T-cell (primary cell): ENCODE measurements at regions not wholly inside any gene's neighbourhood (a gene's known extent, or its start where the extent isn't known, plus 50 kb on each side); places are given as distances from the start of the nearest gene placed in this dataset.

ENCODE experiments used
- ATAC-seq, 4 experiments: fragments of 200-7000 bp in 3 of 4; fragments of 150-1000 bp in 1 of 4; cut with Tn5 transposase; replicated peaks in 1 of 4; 1 replicate in 3 of 4; 2 replicates in 1 of 4; pipeline ENCODE4 v1.10.0; 2021; ENCODE audit warnings: moderate library complexity in 3 of 4, mild to moderate bottlenecking in 2 of 4, moderate number of reproducible peaks in 1 of 4
- CTCF ChIA-PET, 2 donors: fragments of 300-600 bp; sonication (Branson Sonifier 250); formaldehyde crosslinking; loops; one replicate each; lab custom pipeline; 2022; ENCODE audit warnings: antibody characterized with exemption in 2 of 2; lab: Charles Lee
- POLR2A ChIA-PET, 2 donors: fragments of 300-600 bp; sonication (Branson Sonifier 250); formaldehyde crosslinking; loops; one replicate each; lab custom pipeline; 2022; ENCODE audit warnings: antibody characterized with exemption in 2 of 2; lab: Charles Lee
- DNase-seq, 35 experiments: peaks; one replicate each; pipeline versions ENCODE4 v3.0.0 to v3.0.0-alpha.2; 2013 to 2023
- H3K27ac ChIP-seq: one replicate; pipeline ENCODE4 v1.5.1; 2013; ENCODE audit warnings: low read length
- H3K27me3 ChIP-seq, 2 experiments: replicated peaks in 1 of 2; 1 replicate in 1 of 2; 2 replicates in 1 of 2; pipeline versions ENCODE4 v1.6.1 to v1.7.0; 2013; ENCODE audit warnings: low read length in 1 of 2, mixed read lengths in 1 of 2; ENCODE audit not compliant: control insufficient read depth in 2 of 2, insufficient read depth in 2 of 2; ENCODE audit errors: extremely low read depth in 1 of 2
- H3K36me3 ChIP-seq, 2 donors: 1 replicate in 1 of 2; 2 replicates in 1 of 2; pipeline versions ENCODE4 v1.6.1 to v1.7.0; 2013; ENCODE audit warnings: low read length in 1 of 2; ENCODE audit not compliant: control insufficient read depth in 2 of 2, insufficient read depth in 1 of 2; ENCODE audit errors: extremely low read depth in 1 of 2
- H3K4me1 ChIP-seq, 2 experiments: 1 replicate in 1 of 2; 2 replicates in 1 of 2; pipeline versions ENCODE4 v1.6.1 to v1.7.0; 2013; ENCODE audit warnings: low read length in 2 of 2, mixed read lengths in 1 of 2; ENCODE audit not compliant: insufficient read depth in 2 of 2, control insufficient read depth in 1 of 2; ENCODE audit errors: extremely low read depth in 1 of 2
- H3K4me3 ChIP-seq, 2 donors: 1 replicate in 1 of 2; 2 replicates in 1 of 2; pipeline versions ENCODE4 v1.5.1 to v1.7.0; 2013; ENCODE audit warnings: mild to moderate bottlenecking in 2 of 2, low read length in 1 of 2, moderate library complexity in 1 of 2; ENCODE audit not compliant: control insufficient read depth in 1 of 2; ENCODE audit errors: extremely low read depth in 1 of 2
- H3K9me3 ChIP-seq: 2 replicates; pipeline ENCODE4 v1.7.0; 2013
- H3K27ac Mint-ChIP-seq, 2 donors: one replicate each; pipeline ENCODE4 v1.8.0; 2020 to 2021; ENCODE audit warnings: mild to moderate bottlenecking in 2 of 2, mixed read lengths in 2 of 2
- H3K27me3 Mint-ChIP-seq, 2 donors: one replicate each; pipeline ENCODE4 v1.8.0; 2021 to 2022; ENCODE audit warnings: mixed read lengths in 2 of 2
- H3K36me3 Mint-ChIP-seq: one replicate; pipeline ENCODE4 v1.8.0; 2021; ENCODE audit warnings: mixed read lengths
- H3K4me1 Mint-ChIP-seq, 3 donors: one replicate each; pipeline ENCODE4 v1.8.0; 2020 to 2022; ENCODE audit warnings: mixed read lengths in 3 of 3, mild to moderate bottlenecking in 1 of 3
- H3K4me3 Mint-ChIP-seq, 3 donors: one replicate each; pipeline ENCODE4 v1.8.0; 2020 to 2022; ENCODE audit warnings: mild to moderate bottlenecking in 3 of 3, mixed read lengths in 3 of 3, moderate library complexity in 3 of 3
- H3K9me3 Mint-ChIP-seq, 3 donors: one replicate each; pipeline ENCODE4 v1.8.0; 2020 to 2022; ENCODE audit warnings: mixed read lengths in 3 of 3
- WGBS: methylation state at CpG from one replicate; pipeline ENCODE4 v1.1.5; 2013; ENCODE audit warnings: missing lambda C conversion rate; ENCODE audit not compliant: insufficient coverage; 5-methylcytosine and 5-hydroxymethylcytosine counted together

GRCh38 chr10:81348003-81348402 lies 527.0 kb upstream of the NRG3 start:
- Mint-ChIP-seq H3K27ac (no peak overlapping the region), H3K9me3 (peaks cover 0 to 4% (median 0%) of the 10 kb centered on the region in 3 donors), H3K4me3 (no peak overlapping the region), H3K36me3 (no peaks in the 10 kb centered on the region), H3K27me3 (no peaks in the 10 kb centered on the region), H3K4me1 (no peaks in the 10 kb centered on the region)
- DNase-seq (no peak), ATAC-seq (no peak)
- POLR2A ChIA-PET = no interaction called here
- Histone ChIP-seq H3K27ac (no peak overlapping the region), H3K4me1 (no peaks in the 10 kb centered on the region), H3K27me3 (no peaks in the 10 kb centered on the region), H3K36me3 (no peaks in the 10 kb centered on the region), H3K4me3 (no peak overlapping the region), H3K9me3 (no peaks in the 10 kb centered on the region)
- no CpG with 5 or more reads among the region's 1 CpG for WGBS
- CTCF ChIA-PET = no interaction called here

- no CpG with 5 or more reads among the region's 2 CpGs for WGBS
- CTCF ChIA-PET = no interaction called here
- DNase-seq (no peak), ATAC-seq (no peak)
- Mint-ChIP-seq H3K9me3 (peaks cover 5 to 11% (median 11%) of the 10 kb centered on the region in 3 donors), H3K36me3 (no peaks in the 10 kb centered on the region), H3K27me3 (no peaks in the 10 kb centered on the region), H3K27ac (no peak overlapping the region), H3K4me3 (no peak overlapping the region), H3K4me1 (no peaks in the 10 kb centered on the region)
- H3K9me3 ChIP-seq = no peaks in the 10 kb centered on the region
- no peak overlapping the region for H3K4me3 ChIP-seq
- POLR2A ChIA-PET = no interaction called here
- no peaks in the 10 kb centered on the region for H3K4me1 ChIP-seq
- H3K27ac ChIP-seq = no peak overlapping the region
- no peaks in the 10 kb centered on the region for H3K27me3 ChIP-seq
- no peaks in the 10 kb centered on the region for H3K36me3 ChIP-seq
Measured at GRCh38 chr10:81367132-81367531, 507.9 kb upstream of the NRG3 start.

DNA sequence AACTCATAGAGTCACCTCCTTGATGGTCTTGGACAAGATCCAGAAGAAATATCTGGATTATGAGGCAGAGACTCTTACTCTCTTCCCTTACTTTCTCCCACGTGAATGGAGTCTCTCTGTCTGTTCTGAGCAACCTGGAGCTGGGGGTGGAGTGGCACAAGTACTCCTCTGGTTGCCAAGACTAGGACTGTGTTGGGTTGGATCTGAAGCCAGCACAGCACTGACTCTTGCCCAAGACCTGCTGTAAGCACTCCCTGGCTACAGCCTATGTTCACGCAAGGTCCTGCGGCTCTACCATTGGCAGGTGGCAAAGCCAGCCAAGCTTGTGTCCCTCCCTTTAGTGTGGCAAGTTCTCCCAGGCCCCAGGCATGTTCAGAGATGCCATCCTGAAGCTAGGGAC lies 488.2 kb upstream of the NRG3 start:
- Histone ChIP-seq H3K4me1 (no peaks in the 10 kb centered on the region), H3K27me3 (no peaks in the 10 kb centered on the region), H3K36me3 (no peaks in the 10 kb centered on the region), H3K9me3 (no peaks in the 10 kb centered on the region), H3K27ac (no peak overlapping the region), H3K4me3 (no peak overlapping the region)
- ATAC-seq (no peak), DNase-seq (no peak)
- H3K27me3 Mint-ChIP-seq = no peaks in the 10 kb centered on the region
- H3K9me3 Mint-ChIP-seq = peaks cover 4 to 9% (median 5%) of the 10 kb centered on the region in 3 donors
- no peak overlapping the region for H3K4me3 Mint-ChIP-seq
- WGBS = 95% methylated on average over 2 of the region's 3 CpGs
- H3K27ac Mint-ChIP-seq = no peak overlapping the region
- ChIA-PET POLR2A (no interaction called here), CTCF (no interaction called here)
- no peaks in the 10 kb centered on the region for H3K36me3 Mint-ChIP-seq
- H3K4me1 Mint-ChIP-seq = no peaks in the 10 kb centered on the region

GRCh38 chr10:81403451-81403850 lies 471.5 kb upstream of the NRG3 start:
- ATAC-seq = no peak
- H3K4me1 ChIP-seq = no peaks in the 10 kb centered on the region
- no peaks in the 10 kb centered on the region for H3K9me3 ChIP-seq
- ChIA-PET POLR2A (no interaction called here), CTCF (no interaction called here)
- Mint-ChIP-seq H3K9me3 (peaks cover 0 to 4% (median 0%) of the 10 kb centered on the region in 3 donors), H3K27me3 (no peaks in the 10 kb centered on the region), H3K4me1 (no peaks in the 10 kb centered on the region), H3K27ac (no peak overlapping the region), H3K4me3 (no peak overlapping the region), H3K36me3 (no peaks in the 10 kb centered on the region)
- no peak overlapping the region for H3K4me3 ChIP-seq
- H3K36me3 ChIP-seq = no peaks in the 10 kb centered on the region
- no peak overlapping the region for H3K27ac ChIP-seq
- 81% methylated on average over 3 of the region's 3 CpGs for WGBS
- no peaks in the 10 kb centered on the region for H3K27me3 ChIP-seq
- no peak for DNase-seq

- Histone ChIP-seq H3K27ac (no peak overlapping the region), H3K9me3 (no peaks in the 10 kb centered on the region), H3K36me3 (no peaks in the 10 kb centered on the region), H3K27me3 (no peaks in the 10 kb centered on the region), H3K4me1 (no peaks in the 10 kb centered on the region), H3K4me3 (no peak overlapping the region)
- Mint-ChIP-seq H3K9me3 (peaks cover 0 to 4% (median 0%) of the 10 kb centered on the region in 3 donors), H3K4me1 (no peaks in the 10 kb centered on the region), H3K36me3 (no peaks in the 10 kb centered on the region), H3K4me3 (no peak overlapping the region), H3K27ac (no peak overlapping the region), H3K27me3 (no peaks in the 10 kb centered on the region)
- ChIA-PET POLR2A (no interaction called here), CTCF (no interaction called here)
- no CpG with 5 or more reads among the region's 2 CpGs for WGBS
- ATAC-seq (no peak), DNase-seq (no peak)
Measured at GRCh38 chr10:81405399-81405798, 469.6 kb upstream of the NRG3 start.

GRCh38 chr10:81414038-81414437 lies 461.0 kb upstream of the NRG3 start:
- ChIA-PET CTCF (no interaction called here), POLR2A (no interaction called here)
- H3K4me3 ChIP-seq = no peak overlapping the region
- H3K4me1 Mint-ChIP-seq = no peaks in the 10 kb centered on the region
- no peaks in the 10 kb centered on the region for H3K27me3 Mint-ChIP-seq
- no peaks in the 10 kb centered on the region for H3K9me3 ChIP-seq
- no peaks in the 10 kb centered on the region for H3K36me3 Mint-ChIP-seq
- H3K36me3 ChIP-seq = no peaks in the 10 kb centered on the region
- H3K27me3 ChIP-seq = no peaks in the 10 kb centered on the region
- no peaks in the 10 kb centered on the region for H3K4me1 ChIP-seq
- no peak for DNase-seq
- no peak overlapping the region for H3K27ac Mint-ChIP-seq
- ATAC-seq = no peak
- H3K4me3 Mint-ChIP-seq = no peak overlapping the region
- peaks cover 0 to 3% (median 2%) of the 10 kb centered on the region in 3 donors for H3K9me3 Mint-ChIP-seq
- H3K27ac ChIP-seq = no peak overlapping the region
- no CpG with 5 or more reads among the region's 1 CpG for WGBS

- Mint-ChIP-seq H3K36me3 (no peaks in the 10 kb centered on the region), H3K27ac (no peak overlapping the region), H3K4me1 (no peaks in the 10 kb centered on the region), H3K27me3 (no peaks in the 10 kb centered on the region), H3K9me3 (peaks cover 4 to 9% (median 6%) of the 10 kb centered on the region in 3 donors), H3K4me3 (no peak overlapping the region)
- H3K36me3 ChIP-seq = no peaks in the 10 kb centered on the region
- ChIA-PET POLR2A (no interaction called here), CTCF (interaction anchor here in 1 of 2 donors (0.5 kb wide), 1 partner anchor 15 kb away, joined by 4 read pairs; no protein-coding TSS in a partner anchor)
- no peak overlapping the region for H3K4me3 ChIP-seq
- no peak overlapping the region for H3K27ac ChIP-seq
- ATAC-seq (no peak), DNase-seq (no peak)
- H3K9me3 ChIP-seq = no peaks in the 10 kb centered on the region
- H3K27me3 ChIP-seq = no peaks in the 10 kb centered on the region
- H3K4me1 ChIP-seq = no peaks in the 10 kb centered on the region
Measured at GRCh38 chr10:81426722-81427121, 448.3 kb upstream of the NRG3 start.
